IMR-90 (cell line): ENCODE measurements at regions not wholly inside any gene's neighbourhood (a gene's known extent, or its start where the extent isn't known, plus 50 kb on each side); places are given as distances from the start of the nearest gene placed in this dataset.

ENCODE experiments used
- ATAC-seq: fragments of 200-7000 bp; cut with Tn5 transposase; 2 replicates; pipeline ENCODE4 v1.9.1; 2020; ENCODE audit warnings: low read depth, mild to moderate bottlenecking, moderate library complexity
- BruUV-seq: library from RNA; stranded (reverse); fragments of 400-500 nt; replicated peaks from 2 replicates; lab custom pipeline; 2021; lab: Mats Ljungman, UMichigan
- CTCF ChIA-PET: fragments of 300-600 bp; formaldehyde crosslinking; extraction: SDS; loops from one replicate; lab custom pipeline; 2021; ENCODE audit warnings: antibody characterized with exemption; lab: Yijun Ruan, JAX
- POLR2A ChIA-PET: fragments of 300-600 bp; sonication (Branson Sonifier 250); formaldehyde crosslinking; loops from one replicate; lab custom pipeline; 2022; ENCODE audit warnings: antibody characterized with exemption; ENCODE audit not compliant: unreplicated experiment; lab: Charles Lee
- DNase-seq: peaks from one replicate; pipeline ENCODE4 v3.0.0; 2013
- H2AFZ ChIP-seq: replicated peaks from 2 replicates; pipeline ENCODE3; 2013; ENCODE audit warnings: low read length, mild to moderate bottlenecking; ENCODE audit not compliant: poor library complexity
- H2AK5ac ChIP-seq: 2 replicates; pipeline ENCODE4 v1.6.1; 2013; ENCODE audit warnings: low read depth, low read length, inconsistent platforms
- H2AK9ac ChIP-seq: replicated peaks from 2 replicates; pipeline ENCODE3; 2013; ENCODE audit warnings: mild to moderate bottlenecking, low read depth, low read length, moderate library complexity; ENCODE audit not compliant: poor library complexity
- H2BK120ac ChIP-seq: 2 replicates; pipeline ENCODE4 v1.6.1; 2013; ENCODE audit warnings: low read depth, low read length, inconsistent platforms
- H2BK15ac ChIP-seq: 3 replicates; pipeline ENCODE4 v1.6.1; 2013; ENCODE audit warnings: low read depth, low read length, inconsistent platforms
- H2BK20ac ChIP-seq: 2 replicates; pipeline ENCODE4 v1.6.1; 2013; ENCODE audit warnings: low read depth, mild to moderate bottlenecking, inconsistent platforms, low read length, moderate library complexity
- H2BK5ac ChIP-seq: 2 replicates; pipeline ENCODE4 v1.6.1; 2013; ENCODE audit warnings: mild to moderate bottlenecking, low read depth, low read length, inconsistent platforms; ENCODE audit not compliant: poor library complexity, severe bottlenecking
- H3K14ac ChIP-seq: replicated peaks from 2 replicates; pipeline ENCODE4 v1.6.1; 2013; ENCODE audit warnings: low read depth, low read length, inconsistent platforms
- H3K18ac ChIP-seq: 2 replicates; pipeline ENCODE4 v1.6.1; 2013; ENCODE audit warnings: low read depth, low read length, control low read depth
- H3K23ac ChIP-seq: 2 replicates; pipeline ENCODE4 v1.6.1; 2013; ENCODE audit warnings: low read depth, low read length, inconsistent platforms
- H3K27ac ChIP-seq: 2 replicates; pipeline ENCODE4 v1.5.1; 2013; ENCODE audit warnings: mild to moderate bottlenecking, control low read depth, low read length; ENCODE audit not compliant: insufficient read depth
- H3K27me3 ChIP-seq: 2 replicates; pipeline ENCODE4 v1.6.1; 2013; ENCODE audit warnings: low read length; ENCODE audit not compliant: control insufficient read depth, insufficient read depth
- H3K36me3 ChIP-seq: 2 replicates; pipeline ENCODE4 v1.6.1; 2013; ENCODE audit warnings: low read length, mixed read lengths; ENCODE audit not compliant: control insufficient read depth, insufficient read depth
- H3K4ac ChIP-seq: 2 replicates; pipeline ENCODE4 v1.6.1; 2013; ENCODE audit warnings: low read depth, low read length, inconsistent platforms
- H3K4me1 ChIP-seq: 2 replicates; pipeline ENCODE4 v1.6.1; 2013; ENCODE audit warnings: low read length, mixed read lengths; ENCODE audit not compliant: control insufficient read depth, insufficient read depth
- H3K4me2 ChIP-seq: 2 replicates; pipeline ENCODE4 v1.6.1; 2013; ENCODE audit warnings: low read depth, mild to moderate bottlenecking, control low read depth, low read length, moderate library complexity
- H3K4me3 ChIP-seq: 2 replicates; pipeline ENCODE4 v1.5.1; 2013; ENCODE audit warnings: low read depth, mild to moderate bottlenecking, control low read depth, low read length, moderate library complexity; ENCODE audit not compliant: insufficient read depth
- H3K56ac ChIP-seq: 2 replicates; pipeline ENCODE4 v1.6.1; 2013; ENCODE audit warnings: low read length, inconsistent platforms; ENCODE audit not compliant: insufficient read depth; ENCODE audit errors: extremely low read depth
- H3K79me1 ChIP-seq, 2 experiments: 2 replicates each; pipeline ENCODE4 v1.6.1; 2013; ENCODE audit warnings: low read length in 2 of 2, inconsistent platforms in 1 of 2, low read depth in 1 of 2
- H3K9ac ChIP-seq: 2 replicates; pipeline ENCODE4 v1.6.1; 2013; ENCODE audit warnings: low read depth, low read length, control low read depth
- H3K9me1 ChIP-seq: 2 replicates; pipeline ENCODE4 v1.6.1; 2013; ENCODE audit warnings: low read length, inconsistent platforms; ENCODE audit not compliant: insufficient read depth
- H3K9me3 ChIP-seq: 2 replicates; pipeline ENCODE4 v1.6.1; 2013; ENCODE audit warnings: low read length; ENCODE audit not compliant: control insufficient read depth, insufficient read depth
- H4K20me1 ChIP-seq: 2 replicates; pipeline ENCODE4 v1.6.1; 2013; ENCODE audit warnings: low read length, inconsistent platforms; ENCODE audit not compliant: insufficient read depth
- H4K5ac ChIP-seq: 2 replicates; pipeline ENCODE4 v1.6.1; 2013; ENCODE audit warnings: mild to moderate bottlenecking, low read depth, low read length, control low read depth
- H4K8ac ChIP-seq, 2 experiments: 2 replicates each; pipeline ENCODE4 v1.6.1; 2013; ENCODE audit warnings: low read depth in 2 of 2, low read length in 2 of 2, control low read depth in 1 of 2, inconsistent platforms in 1 of 2
- H4K91ac ChIP-seq: 2 replicates; pipeline ENCODE4 v1.6.1; 2013; ENCODE audit warnings: low read depth, low read length, inconsistent platforms; ENCODE audit not compliant: insufficient read depth
- CHD1 ChIP-seq: IDR thresholded peaks from 2 replicates; pipeline ENCODE4 v1.6.1; 2012; ENCODE audit warnings: low read depth, low read length, improper control_type of control experiment
- FOS ChIP-seq: fragments of 150-350 bp; IDR thresholded peaks from 2 replicates; pipeline ENCODE4 v1.6.1; 2016; ENCODE audit warnings: low read depth, low read length
- WGBS, 2 experiments: methylation state at CpG; one replicate each; pipeline versions ENCODE4 v1.1.5 to v1.1.7; 2013; ENCODE audit warnings: missing lambda C conversion rate in 2 of 2; ENCODE audit not compliant: insufficient read length in 1 of 2; ENCODE audit errors: extremely low coverage in 2 of 2; 5-methylcytosine and 5-hydroxymethylcytosine counted together
- dilution Hi-C: fragments of 300-500 bp; cut with HindIII; formaldehyde crosslinking; loops from one replicate; pipeline ENCODE4 v1.14.3; 2018; ENCODE audit warnings: low sequenced_read_pairs; ENCODE audit not compliant: unreplicated experiment
- in situ Hi-C: fragments of 300-500 bp; cut with MboI; formaldehyde crosslinking; loops from 3 replicates; pipeline ENCODE4 v1.14.3; 2019; ENCODE audit warnings: low sequenced_read_pairs, inconsistent platforms, mixed read lengths
- intact Hi-C: fragments of 100-400 bp; cut with micrococcal nuclease; formaldehyde crosslinking; loops from 2 replicates; pipeline ENCODE4 v1.10.0; 2022

- no peak overlapping the region for H2AK9ac ChIP-seq
- TF ChIP-seq FOS (no peak), CHD1 (no peak)
- intact Hi-C loops (no loop called here), dilution Hi-C loops (no loop called here), in situ Hi-C loops (no loop called here)
- CTCF ChIA-PET = no interaction called here
- H3K27me3 ChIP-seq = no peaks in the 10 kb centered on the region
- no peak overlapping the region for H3K18ac ChIP-seq
- H3K9me3 ChIP-seq = no peaks in the 10 kb centered on the region
- H3K14ac ChIP-seq = no peak overlapping the region
- no peak overlapping the region for H2AK5ac ChIP-seq
- H2BK15ac ChIP-seq = no peak overlapping the region
- no peaks in the 10 kb centered on the region for H3K4me1 ChIP-seq
- no peaks in the 10 kb centered on the region for H4K20me1 ChIP-seq
- no peak overlapping the region for H3K56ac ChIP-seq
- no peak overlapping the region for H2BK5ac ChIP-seq
- WGBS, 2 experiments = no CpG with 5 or more reads among the region's 2 CpGs
- H4K8ac ChIP-seq = no peak overlapping the region
- ATAC-seq (no peak), DNase-seq (peak; percentile 16)
- H2BK20ac ChIP-seq = no peak overlapping the region
- no TSS peak for BruUV-seq
- no peak overlapping the region for H2AFZ ChIP-seq
- H3K23ac ChIP-seq = no peak overlapping the region
- no peak overlapping the region for H3K4me3 ChIP-seq
- H3K27ac ChIP-seq = no peak overlapping the region
- no peak overlapping the region for H2BK120ac ChIP-seq
- no peak overlapping the region for H4K5ac ChIP-seq
- H3K4me2 ChIP-seq = no peak overlapping the region
- no peak overlapping the region for H3K4ac ChIP-seq
- H3K9me1 ChIP-seq = no peaks in the 10 kb centered on the region
- H3K79me1 ChIP-seq = no peaks in the 10 kb centered on the region
- H4K91ac ChIP-seq = no peak overlapping the region
- POLR2A ChIA-PET = no interaction called here
- no peak overlapping the region for H3K9ac ChIP-seq
- H3K36me3 ChIP-seq = no peaks in the 10 kb centered on the region
These were observed 128.5 kb upstream of the FAM174A start for GRCh38 chr5:100406640-100407039.
